ENCODE measurements at regions not wholly inside any gene's neighbourhood (a gene's known extent, or its start where the extent isn't known, plus 50 kb on each side); places are given as distances from the start of the nearest gene placed in this dataset.

GRCh38 chr16:5498562-5498961 is 401.0 kb upstream of the EEF2KMT start:
- no peak for DNase-seq
- no peak overlapping the region for H3K27ac ChIP-seq
- 70 to 86% methylated on average over 2 of the region's 2 CpGs for WGBS, 2 donors (ENCODE audit: low coverage in 1 of 2)

DNA sequence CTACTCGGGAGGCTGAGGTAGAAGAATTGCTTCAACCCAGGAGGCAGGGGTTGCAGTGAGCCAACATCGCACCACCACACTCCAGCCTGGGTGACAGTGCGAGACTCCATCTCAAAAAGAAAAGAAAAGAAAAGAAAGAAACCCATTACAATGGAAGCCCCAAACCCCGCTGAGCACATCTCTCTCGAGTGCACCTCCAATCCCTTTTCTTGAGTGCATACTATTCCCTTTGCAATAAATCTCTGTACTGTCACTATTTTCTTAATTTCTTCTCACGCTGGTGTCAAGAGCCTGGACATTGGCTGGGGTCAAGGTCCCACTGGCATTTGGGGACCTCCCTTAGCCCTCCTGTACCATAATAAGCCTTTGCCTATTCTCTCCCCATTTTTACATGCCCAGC is 398.4 kb upstream of the EEF2KMT start:
- Histone ChIP-seq H3K4me3 (no peak overlapping the region), H3K36me3 (no peaks in the 10 kb centered on the region), H3K27me3 (no peaks in the 10 kb centered on the region), H3K27ac (no peak overlapping the region), H3K9me3 (no peaks in the 10 kb centered on the region), H3K4me1 (no peaks in the 10 kb centered on the region)
- no peak for TF ChIP-seq POLR2A (IDR thresholded peaks at IDR 0.05)
- no peak for TF ChIP-seq EP300 (IDR thresholded peaks at IDR 0.05; ENCODE audit: low read depth)
- TF ChIP-seq CTCF (IDR thresholded peaks at IDR 0.05), result no peak
- no peak for TF ChIP-seq POLR2AphosphoS5 (IDR thresholded peaks at IDR 0.05)
- in situ Hi-C loops (cut with MboI; ENCODE audit: low pct_ligation_motif_present in 1 of 4, low pct_unique_long_range_greater_than_20kb in 1 of 4, low sequenced_read_pairs in 3 of 4), result loop anchor here in 1 of 4 donors (25.0 kb wide), 1 partner anchor 259 kb away; no protein-coding TSS in a partner anchor
- no peak for DNase-seq
- 87 to 93% methylated on average over 6 of the region's 6 CpGs for WGBS, 2 donors (ENCODE audit: low coverage in 1 of 2)
- intact Hi-C loops (cut with DNase I; ENCODE audit: low total_unique reads), result no loop called here

More at GRCh38 chr16:5498562-5498961, 401.0 kb upstream of the EEF2KMT start:
- H3K4me3 ChIP-seq, result no peak overlapping the region
- no peaks in the 10 kb centered on the region for H3K27me3 ChIP-seq
- no peaks in the 10 kb centered on the region for H3K9me3 ChIP-seq
- TF ChIP-seq POLR2A (IDR thresholded peaks at IDR 0.05) (no peak), CTCF (IDR thresholded peaks at IDR 0.05) (no peak), POLR2AphosphoS5 (IDR thresholded peaks at IDR 0.05) (no peak), EP300 (IDR thresholded peaks at IDR 0.05; ENCODE audit: low read depth) (no peak)
- H3K4me1 ChIP-seq, result no peaks in the 10 kb centered on the region
- in situ Hi-C loops (cut with MboI; ENCODE audit: low pct_ligation_motif_present in 1 of 4, low pct_unique_long_range_greater_than_20kb in 1 of 4, low sequenced_read_pairs in 3 of 4) (loop anchor here in 1 of 4 donors (25.0 kb wide), 1 partner anchor 261 kb away; no protein-coding TSS in a partner anchor), intact Hi-C loops (cut with DNase I; ENCODE audit: low total_unique reads) (no loop called here)
- no peaks in the 10 kb centered on the region for H3K36me3 ChIP-seq

DNA sequence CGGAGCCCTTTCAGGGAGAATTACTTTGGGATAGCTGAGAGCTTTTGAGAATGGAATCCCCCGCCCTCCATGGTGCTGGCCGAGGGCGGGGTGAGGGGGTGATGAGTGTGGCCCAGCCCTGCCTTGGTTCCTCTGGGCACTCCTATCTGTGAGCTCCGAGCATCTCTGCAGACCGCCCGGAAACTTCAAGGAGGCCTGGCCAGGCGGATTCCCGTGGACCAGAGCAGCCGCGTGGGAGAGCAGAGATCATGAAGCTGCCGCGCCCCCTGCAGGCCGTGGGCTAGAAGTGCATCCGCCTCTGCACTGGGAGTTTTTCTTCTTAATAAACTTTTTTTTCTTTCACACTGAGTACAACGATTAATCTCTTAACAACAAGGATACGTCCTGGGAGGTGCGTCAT is 392.9 kb upstream of the EEF2KMT start:
- in situ Hi-C loops (cut with MboI; ENCODE audit: low pct_ligation_motif_present in 1 of 4, low pct_unique_long_range_greater_than_20kb in 1 of 4, low sequenced_read_pairs in 3 of 4), result loop anchor here in 1 of 4 donors (25.0 kb wide), 1 partner anchor 253 kb away; no protein-coding TSS in a partner anchor
- TF ChIP-seq POLR2A (IDR thresholded peaks at IDR 0.05) (no peak), CTCF (IDR thresholded peaks at IDR 0.05) (peak; percentile 63 to 90 (median 84))
- Histone ChIP-seq H3K27ac (no peak overlapping the region), H3K27me3 (no peaks in the 10 kb centered on the region), H3K4me3 (no peak overlapping the region), H3K36me3 (no peaks in the 10 kb centered on the region), H3K4me1 (no peaks in the 10 kb centered on the region), H3K9me3 (no peaks in the 10 kb centered on the region)
- intact Hi-C loops (cut with DNase I; ENCODE audit: low total_unique reads), result no loop called here
- 11 to 17% methylated on average over 3 to 18 of the region's 18 CpGs for WGBS, 2 donors (ENCODE audit: low coverage in 1 of 2)
- peak; percentile 69 for DNase-seq

GRCh38 chr16:5488581-5488980 is 391.0 kb upstream of the EEF2KMT start:
- Histone ChIP-seq H3K4me1 (no peaks in the 10 kb centered on the region), H3K27ac (no peak overlapping the region), H3K36me3 (no peaks in the 10 kb centered on the region), H3K27me3 (no peaks in the 10 kb centered on the region), H3K4me3 (no peak overlapping the region), H3K9me3 (no peaks in the 10 kb centered on the region)
- intact Hi-C loops (cut with DNase I; ENCODE audit: low total_unique reads), result no loop called here
- DNase-seq, result no peak
- in situ Hi-C loops (cut with MboI; ENCODE audit: low pct_ligation_motif_present in 1 of 4, low pct_unique_long_range_greater_than_20kb in 1 of 4, low sequenced_read_pairs in 3 of 4), result loop anchor here in 1 of 4 donors (25.0 kb wide), 1 partner anchor 251 kb away; no protein-coding TSS in a partner anchor
- TF ChIP-seq CTCF (IDR thresholded peaks at IDR 0.05) (no peak), EP300 (IDR thresholded peaks at IDR 0.05; ENCODE audit: low read depth) (no peak), POLR2A (IDR thresholded peaks at IDR 0.05) (no peak), POLR2AphosphoS5 (IDR thresholded peaks at IDR 0.05) (no peak)
- WGBS, 2 donors (ENCODE audit: low coverage in 1 of 2), result 25 to 53% methylated on average over 3 of the region's 3 CpGs

Data from transverse colon (tissue), 4 donors.